ENCODE measurements at regions not wholly inside any gene's neighbourhood (a gene's known extent, or its start where the extent isn't known, plus 50 kb on each side); places are given as distances from the start of the nearest gene placed in this dataset.

GRCh38 chr14:104389326-104390220 lies 190.0 kb upstream of the C14orf180 start:
- TF ChIP-seq, protein P1, sequence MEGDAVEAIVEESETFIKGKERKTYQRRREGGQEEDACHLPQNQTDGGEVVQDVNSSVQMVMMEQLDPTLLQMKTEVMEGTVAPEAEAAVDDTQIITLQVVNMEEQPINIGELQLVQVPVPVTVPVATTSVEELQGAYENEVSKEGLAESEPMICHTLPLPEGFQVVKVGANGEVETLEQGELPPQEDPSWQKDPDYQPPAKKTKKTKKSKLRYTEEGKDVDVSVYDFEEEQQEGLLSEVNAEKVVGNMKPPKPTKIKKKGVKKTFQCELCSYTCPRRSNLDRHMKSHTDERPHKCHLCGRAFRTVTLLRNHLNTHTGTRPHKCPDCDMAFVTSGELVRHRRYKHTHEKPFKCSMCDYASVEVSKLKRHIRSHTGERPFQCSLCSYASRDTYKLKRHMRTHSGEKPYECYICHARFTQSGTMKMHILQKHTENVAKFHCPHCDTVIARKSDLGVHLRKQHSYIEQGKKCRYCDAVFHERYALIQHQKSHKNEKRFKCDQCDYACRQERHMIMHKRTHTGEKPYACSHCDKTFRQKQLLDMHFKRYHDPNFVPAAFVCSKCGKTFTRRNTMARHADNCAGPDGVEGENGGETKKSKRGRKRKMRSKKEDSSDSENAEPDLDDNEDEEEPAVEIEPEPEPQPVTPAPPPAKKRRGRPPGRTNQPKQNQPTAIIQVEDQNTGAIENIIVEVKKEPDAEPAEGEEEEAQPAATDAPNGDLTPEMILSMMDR (IDR thresholded peaks at IDR 0.05), result no peak
- no peak for TF ChIP-seq POLR2A (IDR thresholded peaks at IDR 0.05)
